Stimulated activated CD4-positive, alpha-beta T cell treated with anti-CD3 and anti-CD28 coated beads, Interleukin-4, amount 100 ng/mL, for 48 hours (primary cell): ENCODE measurements at regions not wholly inside any gene's neighbourhood (a gene's known extent, or its start where the extent isn't known, plus 50 kb on each side); places are given as distances from the start of the nearest gene placed in this dataset.
"Not testable (repeated sequence)": the region's sequence is repeated elsewhere in the genome, so short reads cannot be mapped to it uniquely, and the experiment has no call there.

Source experiments
- DNase-seq, 2 donors: peaks; one replicate each; pipeline ENCODE4 v3.0.0-alpha.2; 2020; ENCODE audit warnings: low read depth in 2 of 2

DNA sequence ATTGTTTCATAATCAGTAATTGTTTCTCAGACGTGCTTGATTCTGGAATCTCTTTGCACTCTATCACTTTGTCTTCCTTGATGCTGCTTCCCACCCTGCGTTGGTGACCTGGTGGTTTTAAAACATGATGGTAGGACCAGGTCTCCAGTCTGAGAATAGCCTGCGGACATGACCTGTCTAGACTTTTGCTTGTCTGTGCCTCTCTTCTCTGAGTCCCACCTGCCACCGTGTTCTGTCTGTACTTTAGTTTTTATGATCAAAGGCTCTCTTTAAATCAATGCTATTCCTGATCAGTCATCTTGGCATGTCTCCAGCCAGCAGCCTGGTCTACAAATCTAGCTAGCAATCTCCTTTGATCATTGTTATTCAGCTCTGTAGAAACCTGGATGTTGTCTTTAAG lies 933.9 kb downstream of the DIAPH3 start:
- DNase-seq, result no peak

DNA sequence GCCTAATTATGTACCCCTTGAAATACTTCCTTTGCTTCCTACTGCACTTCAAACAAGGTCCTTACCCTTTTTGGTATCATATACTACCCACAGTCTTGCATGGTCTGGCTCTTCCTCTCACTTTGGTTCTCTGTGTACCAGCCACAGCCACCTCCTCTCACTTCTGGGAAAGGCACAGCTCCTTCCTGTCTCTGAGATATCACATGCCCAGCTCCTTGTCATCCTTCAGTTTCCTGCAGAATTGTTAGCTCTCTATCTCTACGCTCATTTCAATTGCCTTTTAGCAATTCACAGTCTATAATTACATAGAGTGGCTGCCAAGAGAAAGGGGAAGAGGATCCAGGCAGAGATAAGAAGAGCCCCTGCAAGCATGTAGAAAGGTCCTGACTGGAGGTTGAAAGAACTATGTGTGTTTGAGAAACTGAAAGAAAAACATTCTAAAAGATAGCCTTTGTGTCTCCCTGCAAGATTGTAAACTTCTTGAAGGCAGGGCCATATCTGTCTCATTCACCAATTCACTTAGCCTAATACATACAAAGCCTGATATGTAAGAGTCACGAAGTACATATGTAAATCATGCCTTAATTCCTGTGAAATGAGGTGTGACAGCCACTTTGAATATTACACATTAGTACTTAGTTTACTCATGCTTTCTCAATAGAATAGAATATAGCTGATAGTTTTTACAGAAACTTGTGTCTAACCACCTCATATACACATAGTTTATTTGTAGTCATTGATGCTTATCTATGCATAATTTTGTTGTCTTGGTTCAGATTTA lies 933.1 kb downstream of the DIAPH3 start:
- no peak for DNase-seq

DNA sequence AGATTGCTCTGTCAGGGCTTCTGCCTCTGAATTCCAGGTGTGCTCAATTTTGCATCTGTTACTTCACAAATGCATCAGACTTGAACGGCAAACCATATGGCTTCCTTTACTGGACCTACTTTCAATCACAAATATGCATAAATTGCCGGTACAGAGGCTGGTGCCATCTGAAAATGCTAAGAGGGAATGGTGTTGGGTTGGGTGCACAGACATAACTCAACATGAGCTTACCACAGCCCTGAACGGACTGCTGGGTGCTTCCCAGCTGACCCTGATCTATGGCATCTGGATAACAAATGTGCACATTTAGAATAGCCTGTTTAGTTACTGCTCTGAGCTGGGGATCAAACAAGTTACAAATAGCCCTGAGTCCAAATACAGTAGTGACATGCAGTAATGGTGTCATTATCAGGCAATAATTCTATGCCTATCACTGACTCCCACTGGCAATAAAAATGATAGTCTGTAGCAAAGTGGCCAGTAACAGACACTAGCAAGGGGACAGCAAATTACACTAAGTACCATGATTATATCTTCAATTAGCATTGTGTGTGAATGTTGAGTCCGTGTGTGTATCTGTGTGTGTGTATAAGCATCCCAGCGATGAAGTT lies 927.3 kb downstream of the DIAPH3 start:
- no peak for DNase-seq

DNA sequence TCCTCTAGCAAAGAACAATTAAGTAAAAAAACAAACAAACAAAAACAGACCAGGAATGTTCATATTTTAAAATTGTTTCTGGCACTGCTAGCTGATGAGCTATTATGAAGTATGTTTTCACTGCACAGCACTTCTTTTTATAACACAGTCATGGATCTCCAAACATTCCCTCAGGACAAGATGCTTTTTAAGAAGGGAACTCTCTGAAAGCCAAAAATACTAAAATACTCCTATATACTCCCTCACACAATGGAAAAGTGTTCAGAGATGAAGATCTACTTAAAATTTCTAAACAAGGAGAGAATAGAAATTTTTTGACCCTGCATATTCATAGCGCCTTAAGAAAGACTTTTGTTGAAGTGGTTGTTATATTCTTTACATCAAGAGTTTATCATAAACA lies 926.8 kb downstream of the DIAPH3 start:
- DNase-seq, result no peak

DNA sequence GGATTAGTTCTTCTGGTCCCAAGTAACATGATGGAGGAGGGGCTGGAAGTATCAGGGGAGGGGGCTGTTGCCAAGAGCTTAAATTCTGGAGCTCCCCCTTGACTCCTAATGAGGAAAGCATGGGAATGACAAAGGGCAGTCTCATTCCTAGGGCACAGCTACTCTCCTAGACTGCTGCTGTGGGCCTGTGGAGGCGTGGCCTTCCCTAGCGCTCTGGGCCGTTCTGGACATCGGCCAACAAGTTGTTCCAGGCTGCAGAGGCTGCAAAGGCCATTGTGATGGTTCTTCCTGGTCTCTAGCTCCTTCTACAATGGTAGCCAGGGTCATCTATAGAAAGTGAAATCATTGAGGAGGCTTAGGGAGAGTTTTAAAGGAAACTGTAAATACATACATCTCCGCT lies 916.6 kb downstream of the DIAPH3 start:
- no peak for DNase-seq

DNA sequence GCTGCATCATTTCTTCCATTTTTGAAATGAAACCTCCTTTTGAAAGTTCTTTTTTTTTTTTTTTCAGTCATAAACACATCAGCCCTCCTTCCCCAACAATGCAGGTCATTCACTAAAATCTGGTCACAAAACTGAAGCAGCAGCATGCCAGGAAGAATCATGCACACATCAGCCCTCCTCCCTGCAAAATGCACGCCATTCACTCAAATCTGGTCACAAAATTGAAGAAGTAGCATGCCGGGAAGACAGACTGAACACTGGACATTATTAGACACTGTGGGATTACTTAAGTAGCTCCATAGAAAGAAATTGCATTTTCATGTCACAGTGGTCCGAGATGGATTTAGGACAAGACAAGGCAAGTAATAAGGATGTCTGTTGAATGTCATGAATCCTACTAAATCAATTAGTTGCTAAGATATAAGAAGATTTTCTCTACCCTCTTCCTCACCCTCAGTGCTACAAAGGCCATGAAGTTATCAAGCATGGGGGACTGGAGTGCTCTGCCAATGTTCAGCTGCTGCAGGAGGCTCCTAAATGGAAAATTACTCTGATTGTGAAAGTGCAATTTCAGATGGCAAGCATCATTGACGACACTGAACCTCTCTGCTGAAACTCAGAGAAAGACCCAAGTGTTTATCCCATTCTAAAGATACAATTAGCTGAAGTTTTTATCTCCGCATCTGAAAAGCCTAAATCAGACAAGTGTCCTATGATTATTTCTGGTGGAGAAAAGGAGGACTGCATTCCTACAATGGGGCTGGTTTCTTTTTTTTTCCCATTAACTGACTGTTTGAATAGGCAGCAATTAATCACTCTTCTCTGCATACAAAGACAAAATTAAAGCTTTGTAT lies 913.2 kb downstream of the DIAPH3 start:
- no peak for DNase-seq

DNA sequence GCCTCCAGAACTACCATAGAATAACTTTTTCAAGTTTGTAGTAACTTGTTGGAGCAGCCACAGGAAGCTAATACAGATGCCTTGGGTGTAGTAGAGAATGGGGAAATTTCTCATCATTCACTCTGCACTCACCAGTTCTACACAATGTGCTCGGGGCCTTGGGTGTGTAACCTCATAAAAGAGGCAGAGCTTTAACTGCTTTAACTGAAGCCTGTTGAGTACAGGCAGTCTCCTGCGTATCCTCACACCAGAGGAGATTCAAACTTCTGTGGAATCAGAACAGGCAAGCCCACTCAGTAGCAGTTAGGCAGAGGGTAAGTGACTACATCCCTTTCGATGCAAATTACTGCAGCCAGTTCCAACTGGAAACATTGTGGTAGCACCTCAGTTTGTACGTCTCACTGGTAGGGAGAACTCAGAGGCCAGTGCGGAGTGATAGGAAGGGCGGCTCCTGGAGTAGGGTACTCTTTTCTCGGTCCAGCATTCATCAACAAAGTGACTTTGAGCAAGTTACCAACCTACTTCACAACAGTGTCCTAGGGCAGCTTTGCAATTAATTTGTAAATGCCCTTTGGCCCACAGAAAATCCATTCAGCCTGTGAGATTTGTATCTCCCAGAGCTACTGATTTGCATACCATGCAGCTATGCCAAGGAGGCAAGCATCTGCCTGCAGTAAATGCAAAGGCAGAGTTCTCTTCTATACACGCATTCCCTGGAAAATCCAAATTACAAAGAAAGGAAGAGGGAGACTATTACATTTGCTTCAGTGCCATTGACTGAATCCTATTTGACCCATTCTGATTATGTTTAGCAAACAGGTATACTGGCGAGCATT lies 904.3 kb downstream of the DIAPH3 start:
- DNase-seq, result no peak

DNA sequence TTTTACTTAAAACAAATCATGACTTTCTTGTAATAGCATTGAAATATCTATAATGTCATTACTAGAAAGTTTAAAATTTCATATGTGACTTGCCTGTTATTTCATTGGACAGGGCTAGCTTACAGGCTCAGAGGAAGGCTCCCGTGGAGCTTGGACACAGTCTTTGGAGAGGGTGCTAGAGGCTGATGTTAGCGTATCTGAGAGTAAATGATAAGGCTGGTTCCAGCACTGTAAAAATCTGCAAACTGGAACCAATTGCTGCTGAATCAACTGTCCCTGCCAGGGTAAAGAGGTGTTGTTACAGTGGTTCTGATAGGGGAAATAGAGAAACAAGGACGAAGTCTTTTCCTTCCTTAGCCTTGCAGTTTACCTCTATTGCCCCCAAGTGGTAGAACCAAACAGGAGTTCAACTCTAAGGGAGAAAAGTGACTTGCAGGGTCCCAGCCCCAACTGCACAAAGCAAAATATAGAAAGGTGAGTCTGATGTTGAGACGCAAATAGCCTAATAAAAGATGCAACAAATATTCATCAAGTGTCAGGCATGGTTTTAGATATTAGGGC lies 901.7 kb downstream of the DIAPH3 start:
- no peak for DNase-seq

DNA sequence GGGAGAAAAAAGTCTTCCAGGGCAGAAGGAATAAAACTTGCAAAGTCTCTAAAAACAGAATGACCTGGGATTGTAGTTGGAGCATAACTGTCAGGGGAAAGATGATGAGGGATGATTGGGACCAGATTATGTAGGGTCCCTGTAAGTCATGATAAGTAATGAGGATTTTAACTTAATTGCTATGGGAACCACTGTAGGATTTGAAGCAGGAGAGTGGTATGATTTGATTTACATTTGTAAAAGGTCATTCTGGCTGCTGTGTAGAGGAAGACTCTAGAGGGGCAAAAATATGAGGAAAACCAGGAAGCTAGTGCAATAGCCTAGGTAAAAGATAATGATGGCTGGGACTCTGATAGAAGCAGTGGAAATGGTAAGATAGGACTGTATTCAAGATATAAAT lies 900.2 kb downstream of the DIAPH3 start:
- DNase-seq, result no peak

DNA sequence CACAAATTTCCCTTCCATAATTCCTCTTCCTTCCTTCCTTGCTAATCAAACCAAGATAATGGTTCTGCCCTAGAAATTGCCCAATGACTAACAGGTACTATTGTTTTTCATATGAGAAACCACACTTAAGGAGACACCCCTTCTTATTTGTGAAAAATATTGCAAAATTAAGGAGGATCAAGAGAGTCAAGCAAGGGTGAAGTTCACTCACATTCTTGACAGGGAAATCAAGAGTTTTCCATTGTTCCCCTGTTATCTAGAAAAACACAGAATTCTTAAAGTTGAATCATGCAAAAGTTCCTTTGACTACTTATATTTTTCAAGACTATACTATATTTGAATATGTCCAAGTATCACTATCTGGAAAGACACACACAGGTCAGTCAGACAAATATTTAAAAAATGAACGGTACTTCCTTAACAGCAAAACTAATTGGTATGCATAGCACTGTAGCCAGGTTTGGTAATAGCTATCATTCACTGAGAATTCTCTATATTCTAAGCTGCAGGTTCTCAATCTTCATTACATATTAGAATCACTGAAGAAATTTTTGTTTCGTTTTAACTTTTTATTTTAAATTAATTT lies 897.2 kb downstream of the DIAPH3 start:
- no peak for DNase-seq

DNA sequence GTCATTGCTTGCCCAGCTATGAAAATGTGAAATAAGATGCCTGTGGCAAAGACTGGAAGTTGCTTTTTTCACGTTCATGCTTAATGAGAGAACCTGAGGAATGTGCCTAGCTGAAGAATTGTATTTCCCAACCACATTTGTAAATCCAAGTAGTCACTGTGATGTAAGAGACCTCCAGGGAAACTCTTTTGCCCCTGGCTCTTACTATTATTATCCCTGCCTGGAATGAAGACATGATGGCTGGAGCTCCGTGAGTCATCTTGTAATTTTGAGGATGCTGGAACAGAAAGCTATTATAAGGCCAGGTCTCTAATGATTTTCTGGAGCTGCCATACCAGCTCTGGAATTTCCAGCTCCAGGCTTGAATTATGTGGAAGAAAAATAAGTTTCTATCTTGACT lies 894.3 kb downstream of the DIAPH3 start:
- no peak for DNase-seq

DNA sequence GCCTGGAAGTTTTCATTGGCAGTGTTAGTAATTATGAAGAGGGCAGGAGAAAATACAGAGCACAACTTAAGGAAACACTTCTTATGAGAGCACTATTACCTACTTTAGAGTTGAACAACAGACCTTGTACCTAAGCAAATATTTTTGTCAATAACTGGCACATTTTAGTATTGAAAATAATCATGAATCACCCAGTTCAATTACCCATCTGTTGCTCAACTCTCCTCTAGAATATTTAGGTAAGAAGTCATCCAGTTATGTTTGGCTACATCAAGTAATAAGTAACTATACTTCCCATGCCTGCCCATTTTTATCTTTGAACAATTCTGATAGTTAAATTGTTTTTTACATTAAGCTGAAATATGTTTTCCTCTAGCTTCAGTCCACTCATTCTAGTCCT lies 893.4 kb downstream of the DIAPH3 start:
- no peak for DNase-seq

DNA sequence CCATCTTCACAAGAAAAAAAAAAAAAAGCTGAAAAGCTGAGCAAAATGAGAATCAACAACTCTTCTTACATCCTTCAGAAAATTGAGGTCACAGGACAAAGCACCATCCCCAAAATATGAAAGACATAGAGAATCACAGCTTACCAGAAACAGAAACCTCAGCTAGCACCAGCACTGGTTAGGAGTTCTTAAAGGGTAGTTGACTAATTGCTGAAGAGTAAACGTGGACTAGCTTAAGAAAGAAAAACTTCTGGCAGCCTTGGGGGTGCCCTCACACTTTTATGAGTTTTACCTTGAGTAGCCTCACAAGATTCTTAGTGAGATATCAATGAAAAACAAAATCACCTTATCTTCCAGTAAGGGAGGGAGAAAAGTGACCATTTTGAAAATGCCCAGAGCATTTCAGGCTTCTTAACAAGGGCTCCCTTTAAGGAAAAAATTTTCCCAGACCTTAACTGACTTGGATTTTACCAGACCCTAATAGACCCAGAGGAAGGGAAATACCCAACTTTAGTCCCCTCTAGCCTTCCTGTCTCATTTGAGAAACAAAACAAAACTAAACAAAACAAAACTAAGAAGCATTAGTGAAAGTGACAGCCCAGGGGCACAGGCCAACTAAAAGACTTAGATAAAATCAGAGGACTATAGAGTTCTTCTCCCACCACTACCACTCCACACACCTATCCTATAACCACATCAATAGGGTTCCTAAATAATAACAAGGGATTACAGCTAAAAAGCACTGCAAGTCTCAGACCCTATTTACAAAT lies 888.6 kb downstream of the DIAPH3 start:
- no peak for DNase-seq

DNA sequence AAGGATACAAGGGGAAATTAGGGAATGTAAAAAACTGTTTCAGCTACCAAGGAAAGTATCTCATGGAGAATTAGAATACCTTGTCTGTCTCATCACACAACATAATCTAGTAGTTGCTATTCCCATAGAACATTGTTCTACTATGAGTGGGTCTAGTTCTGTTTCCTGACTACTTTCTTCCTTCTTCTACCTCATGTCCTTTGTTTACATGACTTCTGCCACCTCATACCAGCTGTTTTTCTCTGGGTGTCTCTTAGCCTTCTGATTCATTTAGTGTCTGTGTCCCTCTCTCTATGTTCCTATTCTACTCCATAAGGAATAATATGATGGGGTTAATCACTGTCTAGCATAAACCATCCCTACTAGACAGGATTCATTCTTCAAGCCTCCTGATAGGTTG lies 887.3 kb downstream of the DIAPH3 start:
- no peak for DNase-seq

DNA sequence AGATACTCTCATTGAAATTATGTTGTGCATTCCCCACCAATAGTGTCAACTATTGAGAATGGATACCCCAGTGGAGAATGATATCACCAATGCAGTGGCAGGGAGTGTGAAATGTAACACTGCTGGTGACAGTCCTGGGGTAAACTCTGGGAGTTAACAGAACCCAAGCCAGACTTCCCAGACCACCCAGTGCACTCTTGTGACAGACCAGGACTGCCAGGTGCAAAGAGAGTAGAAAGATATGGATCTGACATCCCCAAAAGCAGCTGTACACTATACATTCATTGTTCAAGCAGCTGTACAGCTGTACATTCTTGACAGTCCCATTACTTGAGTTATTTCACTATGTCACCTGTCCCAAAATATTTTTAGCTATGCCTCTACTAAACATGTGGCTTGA lies 886.6 kb downstream of the DIAPH3 start:
- no peak for DNase-seq

DNA sequence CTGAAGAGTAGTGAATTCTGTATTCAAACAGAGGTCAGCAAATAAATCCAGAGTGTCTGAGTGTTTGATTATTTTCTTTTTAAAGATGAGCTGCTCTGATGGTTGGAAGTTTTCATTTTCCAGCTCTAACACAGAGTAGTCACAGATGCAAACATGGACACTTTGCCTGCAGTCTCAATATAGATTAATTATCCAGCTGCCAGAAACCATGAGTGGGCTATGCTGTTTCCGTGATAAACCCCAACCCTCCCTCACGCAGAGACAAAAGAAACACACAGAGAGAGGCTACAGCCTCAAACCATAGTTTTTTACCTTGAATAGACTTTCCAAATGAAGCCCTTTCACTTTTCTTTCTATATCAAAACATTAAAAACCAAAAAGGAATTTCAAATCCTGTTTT lies 884.7 kb downstream of the DIAPH3 start:
- no peak for DNase-seq

DNA sequence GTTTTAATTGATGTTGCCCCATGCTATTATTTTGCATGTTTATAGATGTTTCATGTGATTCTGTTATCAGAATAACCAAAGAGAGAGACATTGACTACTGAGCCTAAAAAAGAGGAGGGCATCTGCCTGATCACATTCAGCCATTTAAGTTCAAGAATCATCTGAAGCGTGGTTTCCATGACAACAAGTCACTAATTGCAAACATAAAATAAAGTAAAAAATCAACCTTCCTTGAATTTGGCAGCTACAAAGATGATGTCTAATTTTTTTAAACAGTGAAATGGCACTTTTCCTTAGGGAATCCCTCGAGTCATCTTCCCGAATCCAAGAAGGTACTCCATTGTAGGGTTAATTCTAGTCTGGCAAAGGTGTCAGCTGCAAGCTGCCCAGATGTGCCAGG lies 884.2 kb downstream of the DIAPH3 start:
- no peak for DNase-seq

DNA sequence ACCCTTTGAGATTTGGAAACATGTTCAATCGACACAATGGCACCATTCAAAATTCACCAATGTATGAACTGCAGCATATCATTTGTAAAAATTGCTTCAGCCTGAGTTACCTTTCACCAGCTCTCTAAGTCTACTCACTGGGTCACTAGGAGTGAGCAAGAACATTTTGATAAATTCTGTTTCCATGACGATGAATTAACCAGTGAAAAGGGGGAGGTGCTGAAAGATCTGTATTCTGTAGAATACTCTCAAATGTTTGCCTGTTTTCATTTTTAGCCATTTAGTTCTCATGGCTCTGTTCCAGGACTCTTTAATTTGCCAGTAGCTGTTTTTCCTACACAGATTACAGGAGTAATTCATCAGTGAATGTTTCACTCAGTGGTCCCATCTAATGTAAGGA lies 883.4 kb downstream of the DIAPH3 start:
- no peak for DNase-seq

DNA sequence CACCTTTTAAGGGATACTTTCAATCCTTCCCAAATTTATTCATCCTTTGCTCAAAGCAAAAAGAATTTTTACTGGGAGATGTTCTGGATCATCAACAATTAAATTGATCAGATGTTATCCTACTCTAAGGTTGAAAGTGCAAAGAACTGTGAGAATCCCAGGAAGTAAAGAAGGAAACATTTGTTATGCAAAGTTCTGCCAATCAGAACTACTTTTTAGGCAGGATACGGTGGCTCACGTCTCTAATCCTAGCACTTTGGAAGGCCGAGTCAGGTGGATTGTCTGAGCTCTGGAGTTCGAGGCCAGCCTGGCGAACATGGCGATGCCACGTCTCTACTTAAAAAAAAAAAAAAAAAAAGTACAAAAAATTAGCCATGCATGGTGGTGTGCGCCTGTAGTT lies 882.3 kb downstream of the DIAPH3 start:
- DNase-seq, result no peak

DNA sequence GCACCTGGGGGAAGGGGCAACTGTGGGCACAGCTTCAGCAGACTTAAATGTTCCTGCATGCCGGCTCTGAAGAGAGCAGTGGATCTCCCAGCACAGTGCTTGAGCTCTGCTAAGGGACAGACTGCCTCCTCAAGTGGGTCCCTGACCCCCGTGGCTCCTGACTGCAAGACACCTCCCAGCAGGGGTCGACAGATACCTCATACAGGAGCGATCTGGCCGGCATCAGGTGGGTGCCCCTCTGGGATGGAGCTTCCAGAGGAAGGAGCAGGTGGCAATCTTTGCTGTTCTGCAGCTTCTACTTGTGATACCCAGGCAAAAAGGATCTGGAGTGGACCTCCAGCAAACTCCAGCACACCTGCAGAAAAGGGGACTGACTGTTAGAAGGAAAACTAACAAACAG lies 871.5 kb downstream of the DIAPH3 start:
- DNase-seq, result not testable (repeated sequence)
